ENCODE measurements at regions not wholly inside any gene's neighbourhood (a gene's known extent, or its start where the extent isn't known, plus 50 kb on each side); places are given as distances from the start of the nearest gene placed in this dataset.

DNA sequence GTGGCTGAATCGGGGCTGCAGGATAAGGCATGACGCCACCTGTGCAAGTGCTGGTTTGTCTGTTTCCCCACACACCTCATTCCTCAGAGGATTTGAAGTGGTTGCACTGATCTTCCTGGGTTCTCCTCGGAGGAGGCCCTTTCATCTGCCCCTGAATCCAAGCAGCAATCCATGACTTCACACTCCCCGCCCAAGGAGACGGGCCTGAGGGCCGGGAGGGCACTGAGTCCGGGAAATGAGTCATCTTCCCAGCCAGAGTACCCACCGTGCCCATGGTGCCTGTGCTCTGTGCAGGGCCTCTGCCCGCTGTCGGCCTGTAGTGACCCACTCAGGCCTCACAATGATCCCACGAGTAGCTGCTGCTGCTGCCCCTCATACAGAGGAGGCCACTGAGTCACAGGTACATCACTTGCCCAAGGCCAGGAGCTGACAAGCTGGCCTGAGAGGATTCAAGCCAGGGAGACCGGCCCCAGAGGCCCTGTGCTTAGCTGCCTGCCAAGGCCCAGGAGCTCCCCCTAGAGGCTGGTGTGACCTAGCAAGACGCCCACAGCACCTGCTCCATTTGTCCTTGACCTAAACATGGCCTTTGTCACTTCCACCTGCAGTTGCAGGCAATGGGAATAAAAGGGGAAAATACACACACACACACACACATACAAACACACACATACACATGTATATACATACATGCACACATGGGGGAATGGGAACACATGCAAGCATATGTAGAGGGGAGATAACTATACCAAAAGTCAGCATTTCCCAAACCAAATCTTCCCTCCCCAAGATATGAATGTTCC lies 240.0 kb downstream of the C16orf95 start:
- peak; percentile 60 to 68 (median 61) for TF ChIP-seq CTCF (IDR thresholded peaks at IDR 0.05 in 2 of 3, conservative IDR thresholded peaks at IDR 0.05 in 1 of 3; ENCODE audit: control insufficient read depth in 2 of 3, extremely low read depth in 1 of 3, insufficient read depth in 1 of 3, low read depth in 3 of 3, low read length in 3 of 3)
- TF ChIP-seq POLR2AphosphoS5 (IDR thresholded peaks at IDR 0.05; ENCODE audit: low read length), result no peak
- no peak for TF ChIP-seq RCOR1 (conservative IDR thresholded peaks at IDR 0.05; ENCODE audit: low read depth, low read length)
- no peak for TF ChIP-seq EZH2 (IDR thresholded peaks at IDR 0.05; ENCODE audit: borderline replicate concordance, control insufficient read depth, low read depth, low read length)
- no peak for TF ChIP-seq RBBP5 (conservative IDR thresholded peaks at IDR 0.05)
- TF ChIP-seq USF1 (IDR thresholded peaks at IDR 0.05; ENCODE audit: borderline replicate concordance, extremely low read length, insufficient read depth, low read depth, low read length), result no peak
